Osteoblast (primary cell): ENCODE measurements at regions not wholly inside any gene's neighbourhood (a gene's known extent, or its start where the extent isn't known, plus 50 kb on each side); places are given as distances from the start of the nearest gene placed in this dataset.

Experiments used
- DNase-seq: peaks from one replicate; pipeline ENCODE4 v3.0.0; 2011; ENCODE audit warnings: low spot score, mixed read lengths; ENCODE audit not compliant: insufficient read length; ENCODE audit errors: missing footprints
- H2AFZ ChIP-seq: 2 replicates; pipeline ENCODE4 v1.6.0; 2011; ENCODE audit warnings: mild to moderate bottlenecking, low read length
- H3K27ac ChIP-seq: 2 replicates; pipeline ENCODE4 v1.5.1; 2011; ENCODE audit warnings: mild to moderate bottlenecking, low read depth, low read length, moderate library complexity
- H3K27me3 ChIP-seq: 2 replicates; pipeline ENCODE4 v1.6.0; 2012; ENCODE audit warnings: mild to moderate bottlenecking, control low read depth, inconsistent platforms, low read length, moderate library complexity; ENCODE audit not compliant: insufficient read depth
- H3K36me3 ChIP-seq: 2 replicates; pipeline ENCODE4 v1.5.1; 2011; ENCODE audit warnings: mild to moderate bottlenecking, low read length, control low read depth, moderate library complexity; ENCODE audit not compliant: insufficient read depth
- H3K4me1 ChIP-seq: 2 replicates; pipeline ENCODE4 v1.5.1; 2011; ENCODE audit warnings: mild to moderate bottlenecking, low read length, control low read depth, moderate library complexity; ENCODE audit not compliant: insufficient read depth
- H3K4me2 ChIP-seq: 2 replicates; pipeline ENCODE4 v1.6.0; 2011; ENCODE audit warnings: mild to moderate bottlenecking, low read length; ENCODE audit not compliant: insufficient read depth
- H3K4me3 ChIP-seq: fragments of 200-600 bp; sonication (generic); 3 replicates; pipeline ENCODE4 v1.5.1; 2012; ENCODE audit warnings: mild to moderate bottlenecking, low read length, inconsistent platforms; ENCODE audit not compliant: insufficient read depth
- H3K79me2 ChIP-seq: 2 replicates; pipeline ENCODE4 v1.6.0; 2012; ENCODE audit warnings: mild to moderate bottlenecking, low read length, control low read depth, inconsistent platforms; ENCODE audit not compliant: insufficient read depth
- H3K9me3 ChIP-seq: 2 replicates; pipeline ENCODE4 v1.5.1; 2011; ENCODE audit warnings: low read depth, low read length, control low read depth
- H4K20me1 ChIP-seq: 2 replicates; pipeline ENCODE4 v1.6.0; 2012; ENCODE audit warnings: mild to moderate bottlenecking, low read length, control low read depth; ENCODE audit not compliant: insufficient read depth
- CTCF ChIP-seq: IDR thresholded peaks from 2 replicates; pipeline ENCODE4 v1.5.1; 2011; ENCODE audit warnings: mild to moderate bottlenecking, low read depth, low read length, moderate library complexity; ENCODE audit errors: extremely low read depth

DNA sequence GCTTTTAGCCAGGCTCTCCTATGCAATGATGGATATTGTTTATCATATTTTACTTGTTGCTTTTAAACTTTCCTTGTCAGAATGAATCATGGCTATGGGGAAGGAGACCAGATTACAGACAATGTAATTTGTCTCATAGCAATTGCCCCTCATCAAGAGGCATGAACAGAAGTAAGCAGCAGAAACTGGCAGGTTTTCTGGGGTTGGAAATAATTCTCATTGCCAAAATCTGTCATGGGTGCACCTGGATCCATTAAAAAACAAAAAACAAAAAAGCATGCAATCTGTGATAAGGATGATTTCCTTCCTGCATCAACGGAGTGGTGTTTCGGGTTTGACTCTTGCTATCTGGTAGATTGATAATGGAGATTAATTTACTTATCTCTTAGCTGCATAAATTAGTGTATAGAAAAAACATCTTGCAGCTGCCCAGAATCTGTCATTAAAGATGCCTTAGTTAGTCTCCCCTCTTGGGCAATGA is 419.6 kb downstream of the SOX11 start:
- TF ChIP-seq CTCF, result no peak

DNA sequence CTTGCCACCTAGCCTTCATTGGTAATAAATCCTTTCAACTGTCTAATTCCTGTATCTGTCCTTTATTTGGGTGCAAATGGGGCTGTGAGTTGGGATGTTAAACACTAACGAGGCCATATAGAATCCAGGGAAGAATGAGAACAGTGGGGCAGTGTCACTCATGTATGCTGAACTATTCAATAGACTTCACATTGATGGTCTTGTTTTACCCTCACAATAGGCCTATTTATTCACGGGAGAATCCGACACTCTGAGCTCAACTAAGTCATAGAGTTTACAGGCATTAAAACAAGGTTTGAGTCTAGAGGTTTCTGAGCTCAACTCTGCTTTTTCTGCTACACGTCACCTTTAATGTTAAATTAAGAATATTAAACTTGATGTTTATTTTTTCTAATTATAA is 421.6 kb downstream of the SOX11 start:
- no peaks in the 10 kb centered on the region for H3K27me3 ChIP-seq
- TF ChIP-seq CTCF, result no peak

More for the DNA sequence above, 419.6 kb downstream of the SOX11 start:
- Histone ChIP-seq H3K4me3 (no peak overlapping the region), H3K79me2 (no peaks in the 10 kb centered on the region), H3K27ac (no peak overlapping the region), H3K27me3 (no peaks in the 10 kb centered on the region), H3K4me2 (no peak overlapping the region), H2AFZ (no peak overlapping the region), H4K20me1 (no peaks in the 10 kb centered on the region), H3K36me3 (no peaks in the 10 kb centered on the region), H3K4me1 (no peaks in the 10 kb centered on the region), H3K9me3 (no peaks in the 10 kb centered on the region)
- no peak for DNase-seq

DNA sequence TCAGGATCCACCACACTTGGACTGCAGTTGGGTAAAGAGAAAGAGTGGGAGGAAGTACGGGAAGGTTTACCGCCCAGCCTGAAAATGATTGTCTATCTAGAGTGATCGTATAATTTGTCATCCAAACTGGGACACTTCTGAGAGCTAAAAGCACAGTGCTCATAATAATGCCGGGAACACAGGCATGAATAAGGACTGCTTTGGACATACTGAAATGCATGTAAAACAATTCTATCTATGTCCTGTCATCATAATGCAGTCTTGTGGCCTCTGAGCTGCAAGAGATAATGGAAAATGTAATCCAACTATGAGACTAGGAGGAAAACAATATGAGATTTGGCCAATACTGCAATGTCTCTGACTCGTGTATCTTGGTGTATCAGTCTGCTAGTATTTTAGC is 435.5 kb downstream of the SOX11 start:
- no peak for DNase-seq
- no peak overlapping the region for H2AFZ ChIP-seq
- no peaks in the 10 kb centered on the region for H3K27me3 ChIP-seq
- H3K9me3 ChIP-seq, result no peaks in the 10 kb centered on the region
- no peak overlapping the region for H3K27ac ChIP-seq
- no peak for TF ChIP-seq CTCF
- no peaks in the 10 kb centered on the region for H4K20me1 ChIP-seq
- no peaks in the 10 kb centered on the region for H3K79me2 ChIP-seq
- H3K36me3 ChIP-seq, result no peaks in the 10 kb centered on the region
- no peaks in the 10 kb centered on the region for H3K4me1 ChIP-seq
- no peak overlapping the region for H3K4me3 ChIP-seq
- H3K4me2 ChIP-seq, result no peak overlapping the region

More for the DNA sequence above, 421.6 kb downstream of the SOX11 start:
- no peaks in the 10 kb centered on the region for H3K79me2 ChIP-seq
- H4K20me1 ChIP-seq, result no peaks in the 10 kb centered on the region
- no peak overlapping the region for H3K4me3 ChIP-seq
- H3K4me2 ChIP-seq, result no peak overlapping the region
- no peak overlapping the region for H3K27ac ChIP-seq
- no peaks in the 10 kb centered on the region for H3K36me3 ChIP-seq
- H3K4me1 ChIP-seq, result no peaks in the 10 kb centered on the region
- no peaks in the 10 kb centered on the region for H3K9me3 ChIP-seq
- H2AFZ ChIP-seq, result no peak overlapping the region
- no peak for DNase-seq

DNA sequence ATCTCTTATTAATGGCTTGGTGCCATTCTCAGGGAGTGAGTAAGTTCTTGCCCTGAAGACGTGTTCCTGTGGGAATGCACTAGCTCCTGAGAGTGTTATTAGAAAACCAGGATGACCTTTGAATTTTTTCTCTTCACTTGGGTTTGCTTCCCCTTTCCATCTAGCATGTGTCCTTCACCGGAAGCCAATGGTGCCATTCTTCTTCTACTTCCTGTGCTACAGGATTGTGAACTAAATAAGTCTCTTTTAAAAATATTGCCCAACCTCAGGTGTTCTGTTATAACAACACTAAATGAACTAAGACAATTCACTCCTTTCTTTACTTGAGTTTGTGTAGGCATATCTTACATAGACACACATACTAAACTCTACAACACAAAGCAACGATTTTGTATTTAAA is 447.0 kb downstream of the SOX11 start:
- Histone ChIP-seq H3K27ac (no peak overlapping the region), H4K20me1 (no peaks in the 10 kb centered on the region), H3K79me2 (no peaks in the 10 kb centered on the region), H3K36me3 (no peaks in the 10 kb centered on the region), H2AFZ (no peak overlapping the region), H3K27me3 (no peaks in the 10 kb centered on the region), H3K4me3 (no peak overlapping the region), H3K4me2 (no peak overlapping the region), H3K4me1 (no peaks in the 10 kb centered on the region), H3K9me3 (peaks cover 2% of the 10 kb centered on the region)
- TF ChIP-seq CTCF, result no peak
- DNase-seq, result no peak
